Mammary epithelial cell (primary cell): ENCODE measurements at regions not wholly inside any gene's neighbourhood (a gene's known extent, or its start where the extent isn't known, plus 50 kb on each side); places are given as distances from the start of the nearest gene placed in this dataset.

ENCODE experiments used
- EZH2 ChIP-seq: IDR thresholded peaks from 2 replicates; pipeline ENCODE4 v1.6.1; 2012; ENCODE audit warnings: low read length, inconsistent platforms, borderline replicate concordance
- TF ChIP-seq, protein P1 (sequence below), 2 donors: IDR thresholded peaks in 1 of 2; conservative IDR thresholded peaks in 1 of 2; 2 replicates each; pipeline ENCODE4 v1.5.1; 2011 to 2012; ENCODE audit warnings: inconsistent platforms in 2 of 2, low read length in 2 of 2, mild to moderate bottlenecking in 2 of 2, control low read depth in 1 of 2, low read depth in 1 of 2; ENCODE audit not compliant: insufficient read depth in 1 of 2; ENCODE audit errors: extremely low read depth in 1 of 2

DNA sequence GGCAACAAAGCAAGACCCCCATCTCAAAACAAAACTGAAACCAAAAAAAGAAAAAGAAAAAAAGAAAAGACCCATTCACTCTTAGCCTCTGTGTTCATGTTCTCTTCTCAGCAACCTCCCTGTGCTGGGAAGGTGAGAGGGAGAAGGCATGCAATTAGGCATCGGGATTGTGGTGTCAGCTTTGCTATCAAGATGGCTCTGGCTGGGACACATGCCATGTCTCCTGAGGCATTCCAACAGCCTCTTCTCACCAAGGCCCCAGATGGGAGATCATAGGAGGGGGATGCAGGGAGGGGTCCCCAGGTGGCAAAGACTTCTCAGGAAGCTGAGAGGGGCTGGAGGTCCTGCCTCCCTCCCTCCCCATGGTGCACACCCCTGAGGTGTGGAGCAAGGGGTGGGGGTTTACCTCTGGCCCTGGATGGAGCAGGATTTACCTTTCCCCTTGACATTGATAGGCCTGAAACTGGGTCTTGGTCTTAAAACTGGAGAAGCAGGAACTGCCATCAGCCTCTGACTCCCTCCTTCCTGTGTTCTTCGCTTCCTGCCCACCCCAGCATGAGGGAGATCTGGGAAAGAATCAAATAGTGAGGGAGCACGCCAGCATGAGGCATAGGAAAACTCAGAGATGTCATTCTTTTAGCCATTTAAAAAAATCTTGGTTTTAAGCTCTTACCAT, 96.2 kb upstream of the DUSP5 start:
- TF ChIP-seq, protein P1, sequence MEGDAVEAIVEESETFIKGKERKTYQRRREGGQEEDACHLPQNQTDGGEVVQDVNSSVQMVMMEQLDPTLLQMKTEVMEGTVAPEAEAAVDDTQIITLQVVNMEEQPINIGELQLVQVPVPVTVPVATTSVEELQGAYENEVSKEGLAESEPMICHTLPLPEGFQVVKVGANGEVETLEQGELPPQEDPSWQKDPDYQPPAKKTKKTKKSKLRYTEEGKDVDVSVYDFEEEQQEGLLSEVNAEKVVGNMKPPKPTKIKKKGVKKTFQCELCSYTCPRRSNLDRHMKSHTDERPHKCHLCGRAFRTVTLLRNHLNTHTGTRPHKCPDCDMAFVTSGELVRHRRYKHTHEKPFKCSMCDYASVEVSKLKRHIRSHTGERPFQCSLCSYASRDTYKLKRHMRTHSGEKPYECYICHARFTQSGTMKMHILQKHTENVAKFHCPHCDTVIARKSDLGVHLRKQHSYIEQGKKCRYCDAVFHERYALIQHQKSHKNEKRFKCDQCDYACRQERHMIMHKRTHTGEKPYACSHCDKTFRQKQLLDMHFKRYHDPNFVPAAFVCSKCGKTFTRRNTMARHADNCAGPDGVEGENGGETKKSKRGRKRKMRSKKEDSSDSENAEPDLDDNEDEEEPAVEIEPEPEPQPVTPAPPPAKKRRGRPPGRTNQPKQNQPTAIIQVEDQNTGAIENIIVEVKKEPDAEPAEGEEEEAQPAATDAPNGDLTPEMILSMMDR (conservative IDR thresholded peaks at IDR 0.05 in 1 of 2, IDR thresholded peaks at IDR 0.05 in 1 of 2; ENCODE audit: extremely low read depth in 1 of 2, insufficient read depth in 1 of 2, low read depth in 1 of 2, low read length in 2 of 2): no peak
- TF ChIP-seq EZH2: no peak
